NCI-H2227 (cell line): ENCODE measurements at regions not wholly inside any gene's neighbourhood (a gene's known extent, or its start where the extent isn't known, plus 50 kb on each side); places are given as distances from the start of the nearest gene placed in this dataset.
"Not testable (repeated sequence)": the region's sequence is repeated elsewhere in the genome, so short reads cannot be mapped to it uniquely, and the experiment has no call there.

Experiments
- DNase-seq: peaks from one replicate; lab custom pipeline; 2025; ENCODE audit not compliant: unreplicated experiment; lab: John Stamatoyannopoulos, UW

DNA sequence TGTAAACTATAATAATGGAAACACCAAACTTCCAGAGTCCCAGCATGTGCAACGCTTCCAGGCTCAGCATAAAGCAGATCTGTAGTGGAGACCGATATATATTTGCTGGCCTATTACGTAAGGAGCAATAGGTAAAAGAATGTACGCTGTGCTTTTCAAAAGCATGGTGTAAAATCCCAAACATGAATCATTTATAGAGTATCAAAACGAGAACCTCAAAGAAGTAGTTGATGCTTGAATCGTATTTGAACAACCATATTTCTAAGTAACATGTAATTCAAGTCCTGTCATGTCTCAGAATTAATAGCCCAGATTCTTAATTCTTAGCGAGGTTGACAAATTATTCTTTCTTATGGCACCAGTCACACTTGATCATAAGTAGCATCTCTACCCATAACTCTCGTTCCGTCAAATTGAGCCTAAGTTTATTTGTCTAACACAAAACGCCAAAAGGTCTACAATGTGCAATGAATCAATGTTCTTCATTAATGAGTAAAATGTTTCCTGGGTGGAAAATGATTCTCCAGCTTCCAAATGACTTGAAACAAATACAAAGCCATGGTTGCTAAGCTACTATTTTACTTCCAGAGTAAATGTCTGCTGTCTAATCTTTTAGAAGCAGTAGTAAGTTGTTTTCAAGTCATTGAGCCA, 811.5 kb upstream of the FRG1 start:
- no peak for DNase-seq

DNA sequence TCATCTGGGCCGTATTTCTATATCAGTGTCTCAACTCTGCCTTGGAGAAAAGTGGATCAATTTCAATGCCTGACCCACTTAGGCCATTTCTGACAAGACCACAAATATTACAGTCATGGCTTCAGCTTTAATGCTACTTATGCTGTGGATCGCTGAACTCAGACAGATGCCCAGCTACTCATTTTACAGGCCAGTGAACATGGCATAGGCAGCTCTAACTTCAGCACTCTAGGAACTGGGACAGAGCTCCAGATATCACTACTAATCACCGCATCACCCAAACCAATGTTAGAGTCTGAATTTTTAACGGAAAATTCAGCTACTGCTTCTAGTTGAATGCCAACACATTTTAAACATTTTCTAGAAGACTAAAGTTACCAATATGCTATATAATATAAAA, 809.6 kb upstream of the FRG1 start:
- no peak for DNase-seq

GRCh38 chr4:189136462-189136861, 804.2 kb upstream of the FRG1 start:
- no peak for DNase-seq

DNA sequence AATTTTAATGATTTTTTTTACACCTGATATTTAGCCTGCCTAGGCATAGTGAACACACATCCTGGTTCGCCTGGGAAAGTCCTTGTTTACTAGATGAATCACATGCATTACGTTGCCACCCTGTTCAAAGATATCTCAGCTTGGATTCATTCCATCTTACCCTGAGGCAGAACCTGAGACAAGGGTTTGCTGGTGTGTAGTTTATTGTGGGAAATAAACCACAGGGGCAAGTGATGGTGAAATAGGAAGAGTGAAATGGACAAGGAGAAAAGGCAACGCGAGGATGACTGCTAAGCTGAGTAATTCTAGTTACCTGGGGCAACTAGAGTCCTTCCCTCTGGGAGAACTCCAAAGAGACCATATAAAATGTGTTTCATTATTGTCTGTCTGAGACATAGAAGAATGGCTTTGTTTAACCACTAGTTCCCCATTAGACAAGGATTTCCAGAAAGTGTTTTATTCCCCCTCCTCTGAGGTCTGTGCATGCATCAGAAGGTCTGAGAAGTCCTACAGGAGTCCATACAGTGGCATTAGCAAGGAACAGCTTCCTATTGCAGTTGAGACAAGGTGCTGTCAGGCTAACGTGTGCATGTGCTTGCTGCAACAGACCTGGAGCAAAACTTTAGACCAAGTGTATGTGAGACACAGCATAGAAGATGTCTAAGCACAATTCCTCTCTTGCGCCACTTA, 797.3 kb upstream of the FRG1 start:
- DNase-seq: no peak

DNA sequence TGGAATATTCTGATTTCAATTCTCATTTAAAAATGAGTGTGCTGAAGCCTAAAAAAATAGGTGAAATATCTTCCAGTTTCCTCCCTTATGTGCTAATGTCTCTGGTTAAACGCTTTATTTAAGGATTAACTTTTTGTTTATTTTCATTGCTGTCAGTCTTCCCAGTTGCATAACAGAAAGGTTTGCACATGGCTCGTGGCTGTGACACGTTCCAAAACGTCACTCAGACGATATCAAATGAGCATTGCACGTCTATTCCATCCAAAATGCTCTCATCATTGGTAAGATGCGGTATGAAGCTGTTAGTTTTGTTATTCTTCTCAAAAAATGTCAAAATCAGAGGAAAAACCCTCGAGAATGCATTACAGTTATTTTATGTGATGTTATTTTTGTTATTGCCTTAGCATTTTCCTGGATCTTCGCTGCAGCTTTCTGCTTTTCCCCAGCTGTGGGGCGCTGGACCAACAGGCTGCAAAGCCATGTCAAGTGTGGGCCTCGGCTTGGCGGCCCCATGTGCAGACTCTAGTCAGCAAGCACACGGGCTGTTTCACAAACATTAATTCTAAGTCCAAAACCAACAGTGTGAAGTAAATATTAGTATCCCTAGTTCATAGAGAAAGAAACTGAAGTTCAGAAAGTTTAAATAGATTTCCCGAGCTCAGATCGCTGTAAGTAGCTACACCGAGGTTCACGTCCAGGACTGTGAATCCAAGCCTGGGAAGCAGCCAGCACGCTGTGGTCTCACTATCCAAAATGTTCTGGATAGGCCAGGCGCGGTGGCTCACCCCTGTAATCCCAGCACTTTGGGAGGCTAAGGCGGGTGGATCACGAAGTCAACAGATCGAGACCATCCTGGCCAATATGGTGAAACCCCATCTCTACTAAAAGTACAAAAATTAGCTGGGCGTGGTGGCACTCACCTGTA, 793.4 kb upstream of the FRG1 start:
- DNase-seq: no peak

- DNase-seq: not testable (repeated sequence)
Measured at GRCh38 chr4:189155083-189155482, 785.6 kb upstream of the FRG1 start.

DNA sequence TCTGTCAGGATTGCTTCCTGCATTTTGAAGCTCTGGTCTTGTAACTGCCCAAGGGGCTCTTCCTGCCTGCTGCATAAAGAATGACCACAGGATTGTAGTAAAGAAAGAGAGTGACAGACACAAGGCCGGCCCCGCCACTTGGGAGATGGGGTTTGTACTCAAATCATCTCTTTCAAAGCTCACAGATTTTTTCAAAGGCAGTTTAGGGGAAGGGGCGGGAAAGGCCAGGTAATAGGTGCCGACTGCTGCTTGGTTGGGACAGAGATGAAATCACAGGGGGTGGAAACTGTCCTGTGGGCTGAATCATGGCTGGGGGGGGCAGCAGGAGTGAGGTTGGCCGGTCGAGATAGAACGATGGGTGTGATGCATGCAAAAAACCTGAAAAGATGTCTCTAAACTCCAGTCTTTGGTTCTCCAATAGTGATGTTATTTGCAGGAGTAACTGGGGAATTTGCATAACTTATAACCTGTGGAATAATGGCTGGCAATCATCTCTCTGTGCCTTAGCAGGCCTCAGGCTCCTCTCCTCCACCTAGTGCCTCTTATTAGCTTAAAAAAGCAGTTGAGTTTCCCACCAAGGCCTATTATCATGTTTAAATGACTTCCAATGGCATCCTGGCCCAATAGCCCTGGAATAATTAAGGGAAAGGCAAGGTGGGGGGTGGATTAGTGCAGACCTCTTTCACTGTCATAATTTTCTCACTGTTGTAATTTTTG, 778.4 kb upstream of the FRG1 start:
- no peak for DNase-seq

- no peak for DNase-seq
Measured at GRCh38 chr4:189162888-189163287, 777.8 kb upstream of the FRG1 start.

DNA sequence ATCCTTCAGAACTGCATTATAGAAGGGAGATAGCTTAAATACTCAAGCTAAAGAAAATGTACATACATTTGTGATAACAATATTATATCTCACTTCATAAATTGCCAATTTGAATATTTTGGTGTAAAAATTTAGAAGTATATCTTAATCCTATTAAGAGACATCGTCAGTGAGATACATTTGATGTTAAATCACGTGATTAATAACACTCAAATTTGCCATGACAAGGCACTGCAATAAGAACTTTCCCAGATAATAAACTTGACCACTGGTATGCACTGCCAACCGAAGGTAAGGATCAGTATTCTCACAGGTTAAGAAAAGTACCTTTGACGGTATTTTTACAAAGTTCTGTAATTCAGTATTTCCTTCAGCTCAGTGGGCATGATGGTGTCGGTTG, 764.7 kb upstream of the FRG1 start:
- DNase-seq: no peak

GRCh38 chr4:189177130-189177529, 763.5 kb upstream of the FRG1 start:
- DNase-seq: no peak

DNA sequence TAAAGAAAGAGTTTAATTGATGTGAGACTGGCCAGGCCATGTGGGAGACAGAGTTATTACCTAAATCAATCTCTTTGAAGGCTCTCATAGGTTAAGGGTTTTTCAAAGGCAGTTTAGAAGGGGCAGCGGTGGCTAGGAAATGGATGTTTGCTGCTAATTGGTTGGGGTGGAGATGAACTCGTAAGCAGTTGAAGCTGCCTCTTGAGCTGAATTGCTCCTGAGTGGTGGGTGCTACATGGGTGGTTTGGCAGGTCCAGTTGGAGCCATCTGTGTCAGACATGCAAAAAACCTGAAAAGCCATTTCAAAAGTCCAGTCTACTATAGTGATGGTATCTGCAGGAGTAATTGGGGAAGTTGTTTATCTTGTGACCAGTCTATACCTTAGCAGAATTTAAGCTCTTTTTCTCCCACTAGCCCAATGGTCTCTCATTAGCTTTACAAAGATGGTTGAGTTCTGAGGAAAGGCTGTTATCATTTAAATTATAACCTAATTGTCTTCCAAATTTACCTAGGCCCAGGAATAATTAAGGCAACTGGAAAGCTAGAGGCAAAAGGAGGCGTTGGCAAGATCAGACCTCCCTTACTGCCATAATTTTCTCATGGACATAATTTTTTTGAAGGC, 762.4 kb upstream of the FRG1 start:
- DNase-seq: no peak

- no peak for DNase-seq
Measured at GRCh38 chr4:189185810-189186432, 754.8 kb upstream of the FRG1 start.

DNA sequence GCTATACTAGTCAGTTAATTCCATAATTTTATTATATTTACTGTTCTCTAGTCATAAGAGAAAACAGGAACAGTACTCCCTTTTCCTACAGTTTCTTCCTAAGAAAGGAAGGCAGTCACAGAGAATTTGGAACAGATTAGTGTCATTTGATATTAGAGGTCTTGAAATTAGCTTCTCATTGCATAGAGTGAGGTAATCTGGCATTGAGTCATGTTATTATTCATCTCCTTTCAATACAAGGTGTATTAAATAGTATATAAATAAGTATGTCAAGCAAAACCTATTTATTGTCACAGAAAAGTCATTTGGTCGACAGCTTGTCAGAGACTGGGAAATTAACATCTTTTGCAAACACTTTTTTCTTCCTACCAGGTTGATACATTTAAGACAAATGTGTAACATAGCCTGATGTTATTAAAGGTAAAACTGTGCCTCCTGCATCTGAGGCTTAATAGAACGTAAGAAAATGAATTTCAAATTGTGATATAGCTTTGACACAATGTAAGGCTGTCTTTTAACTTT, 753.1 kb upstream of the FRG1 start:
- DNase-seq: no peak

GRCh38 chr4:189198624-189199023, 742.0 kb upstream of the FRG1 start:
- DNase-seq: no peak

DNA sequence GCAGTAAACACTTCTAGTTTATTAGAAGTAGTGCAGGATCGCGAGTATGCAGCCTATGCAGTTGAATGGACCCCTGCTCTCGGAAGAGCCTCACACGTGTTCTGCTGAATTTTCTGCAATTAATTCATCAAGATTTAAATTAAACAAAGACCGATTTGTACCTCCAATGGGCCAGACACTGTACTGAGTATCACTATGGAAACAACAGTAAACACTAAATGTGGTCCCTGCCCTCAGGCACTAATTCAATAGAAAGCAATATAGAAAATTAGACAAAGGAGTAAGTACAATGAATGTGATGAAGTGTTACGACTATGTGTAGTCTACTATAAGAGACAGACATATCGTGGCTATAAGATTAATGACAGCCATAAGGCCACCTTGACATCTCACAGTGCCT, 740.3 kb upstream of the FRG1 start:
- no peak for DNase-seq

- no peak for DNase-seq
Measured at GRCh38 chr4:189202182-189202868, 738.3 kb upstream of the FRG1 start.

- no peak for DNase-seq
Measured at GRCh38 chr4:189202869-189203271, 737.8 kb upstream of the FRG1 start.

- no peak for DNase-seq
Measured at GRCh38 chr4:189204616-189205015, 736.1 kb upstream of the FRG1 start.

DNA sequence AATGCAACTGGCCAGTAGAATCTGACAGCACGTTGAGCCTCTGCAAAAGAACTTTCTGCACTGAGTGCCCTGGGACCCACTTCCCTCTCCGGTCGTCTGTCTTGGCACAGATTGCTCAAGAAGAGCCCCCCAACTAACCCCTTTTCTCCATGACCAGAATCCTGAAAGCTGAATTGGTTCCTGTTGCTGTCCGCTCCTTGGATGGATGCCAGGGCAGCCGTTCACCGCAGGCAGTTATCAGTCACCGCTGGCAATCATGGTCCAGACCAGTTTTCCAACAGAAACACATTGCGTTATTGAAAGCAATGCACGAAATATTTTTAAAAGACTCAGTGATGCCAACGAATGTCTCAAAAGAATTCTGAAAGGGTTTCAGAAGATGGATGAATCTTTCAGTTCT, 733.7 kb upstream of the FRG1 start:
- DNase-seq: no peak

DNA sequence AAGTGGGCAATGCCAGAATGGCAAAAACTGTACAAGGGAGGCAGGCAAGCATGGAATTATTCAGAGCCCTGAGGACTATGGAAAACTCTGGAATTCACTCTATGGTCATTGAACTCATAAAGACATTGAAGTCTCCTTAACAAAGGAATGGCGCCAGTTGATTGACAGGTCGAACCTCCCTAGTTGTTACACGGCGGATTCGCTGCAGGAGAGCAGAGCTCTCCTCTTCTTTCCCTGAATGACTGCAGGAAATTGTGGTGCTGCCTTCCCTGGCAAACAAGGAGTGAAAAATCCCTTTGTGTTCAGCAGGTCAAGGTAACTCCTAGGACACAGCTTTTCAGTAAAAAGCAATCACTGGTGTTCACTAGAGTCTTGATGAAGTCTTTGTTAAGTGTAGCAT, 732.8 kb upstream of the FRG1 start:
- DNase-seq: no peak
